ENCODE measurements at regions not wholly inside any gene's neighbourhood (a gene's known extent, or its start where the extent isn't known, plus 50 kb on each side); places are given as distances from the start of the nearest gene placed in this dataset.

GRCh38 chr17:69820876-69821473, 254.1 kb upstream of the KCNJ16 start:
- no peaks in the 10 kb centered on the region for H3K9me3 ChIP-seq (ENCODE audit: control insufficient read depth in 2 of 2, low read length in 2 of 2)
- H3K36me3 ChIP-seq (ENCODE audit: control insufficient read depth in 2 of 2, insufficient read depth in 2 of 2, low read length in 2 of 2): no peaks in the 10 kb centered on the region
- no peaks in the 10 kb centered on the region for H3K4me1 ChIP-seq (ENCODE audit: control insufficient read depth, insufficient read depth, low read length)
- H3K9ac ChIP-seq (ENCODE audit: low read length in 2 of 2): no peak overlapping the region
- no peaks in the 10 kb centered on the region for H3K27me3 ChIP-seq (ENCODE audit: control insufficient read depth in 1 of 2, insufficient read depth in 2 of 2, low read length in 2 of 2)
- no peak overlapping the region for H3K4me3 ChIP-seq (ENCODE audit: low read length in 2 of 2)
- no peak overlapping the region for H3K27ac ChIP-seq (ENCODE audit: low read length)

GRCh38 chr17:69822314-69822875, 252.6 kb upstream of the KCNJ16 start:
- Histone ChIP-seq H3K4me1 (ENCODE audit: control insufficient read depth, insufficient read depth, low read length) (no peaks in the 10 kb centered on the region), H3K27me3 (ENCODE audit: control insufficient read depth in 1 of 2, insufficient read depth in 2 of 2, low read length in 2 of 2) (no peaks in the 10 kb centered on the region), H3K9me3 (ENCODE audit: control insufficient read depth in 2 of 2, low read length in 2 of 2) (no peaks in the 10 kb centered on the region), H3K36me3 (ENCODE audit: control insufficient read depth in 2 of 2, insufficient read depth in 2 of 2, low read length in 2 of 2) (no peaks in the 10 kb centered on the region), H3K4me3 (ENCODE audit: low read length in 2 of 2) (no peak overlapping the region), H3K9ac (ENCODE audit: low read length in 2 of 2) (no peak overlapping the region), H3K27ac (ENCODE audit: low read length) (no peak overlapping the region)

- Histone ChIP-seq H3K27me3 (ENCODE audit: control insufficient read depth in 1 of 2, insufficient read depth in 2 of 2, low read length in 2 of 2) (no peaks in the 10 kb centered on the region), H3K27ac (ENCODE audit: low read length) (no peak overlapping the region), H3K36me3 (ENCODE audit: control insufficient read depth in 2 of 2, insufficient read depth in 2 of 2, low read length in 2 of 2) (no peaks in the 10 kb centered on the region), H3K9me3 (ENCODE audit: control insufficient read depth in 2 of 2, low read length in 2 of 2) (no peaks in the 10 kb centered on the region), H3K4me3 (ENCODE audit: low read length in 2 of 2) (no peak overlapping the region), H3K4me1 (ENCODE audit: control insufficient read depth, insufficient read depth, low read length) (no peaks in the 10 kb centered on the region), H3K9ac (ENCODE audit: low read length in 2 of 2) (no peak overlapping the region)
These were observed 246.9 kb upstream of the KCNJ16 start for GRCh38 chr17:69828087-69828486.

GRCh38 chr17:69834494-69834893, 240.5 kb upstream of the KCNJ16 start:
- no peaks in the 10 kb centered on the region for H3K36me3 ChIP-seq (ENCODE audit: control insufficient read depth in 2 of 2, insufficient read depth in 2 of 2, low read length in 2 of 2)
- H3K4me3 ChIP-seq (ENCODE audit: low read length in 2 of 2): no peak overlapping the region
- H3K27ac ChIP-seq (ENCODE audit: low read length): no peak overlapping the region
- H3K27me3 ChIP-seq (ENCODE audit: control insufficient read depth in 1 of 2, insufficient read depth in 2 of 2, low read length in 2 of 2): no peaks in the 10 kb centered on the region
- H3K4me1 ChIP-seq (ENCODE audit: control insufficient read depth, insufficient read depth, low read length): no peaks in the 10 kb centered on the region
- no peaks in the 10 kb centered on the region for H3K9me3 ChIP-seq (ENCODE audit: control insufficient read depth in 2 of 2, low read length in 2 of 2)
- no peak overlapping the region for H3K9ac ChIP-seq (ENCODE audit: low read length in 2 of 2)

- H3K27ac ChIP-seq (ENCODE audit: low read length): no peak overlapping the region
- no peak overlapping the region for H3K9ac ChIP-seq (ENCODE audit: low read length in 2 of 2)
- H3K4me1 ChIP-seq (ENCODE audit: control insufficient read depth, insufficient read depth, low read length): no peaks in the 10 kb centered on the region
- no peaks in the 10 kb centered on the region for H3K27me3 ChIP-seq (ENCODE audit: control insufficient read depth in 1 of 2, insufficient read depth in 2 of 2, low read length in 2 of 2)
- H3K4me3 ChIP-seq (ENCODE audit: low read length in 2 of 2): no peak overlapping the region
- H3K36me3 ChIP-seq (ENCODE audit: control insufficient read depth in 2 of 2, insufficient read depth in 2 of 2, low read length in 2 of 2): no peaks in the 10 kb centered on the region
- no peaks in the 10 kb centered on the region for H3K9me3 ChIP-seq (ENCODE audit: control insufficient read depth in 2 of 2, low read length in 2 of 2)
These were observed 223.3 kb upstream of the KCNJ16 start for GRCh38 chr17:69851736-69852135.

GRCh38 chr17:69853541-69854224, 221.3 kb upstream of the KCNJ16 start:
- Histone ChIP-seq H3K9ac (ENCODE audit: low read length in 2 of 2) (no peak overlapping the region), H3K4me3 (ENCODE audit: low read length in 2 of 2) (no peak overlapping the region), H3K4me1 (ENCODE audit: control insufficient read depth, insufficient read depth, low read length) (no peaks in the 10 kb centered on the region), H3K27me3 (ENCODE audit: control insufficient read depth in 1 of 2, insufficient read depth in 2 of 2, low read length in 2 of 2) (no peaks in the 10 kb centered on the region), H3K36me3 (ENCODE audit: control insufficient read depth in 2 of 2, insufficient read depth in 2 of 2, low read length in 2 of 2) (no peaks in the 10 kb centered on the region), H3K9me3 (ENCODE audit: control insufficient read depth in 2 of 2, low read length in 2 of 2) (peaks cover 0 to 2% of the 10 kb centered on the region in 2 donors), H3K27ac (ENCODE audit: low read length) (no peak overlapping the region)

- H3K9me3 ChIP-seq (ENCODE audit: control insufficient read depth in 2 of 2, low read length in 2 of 2): peaks cover 0 to 4% of the 10 kb centered on the region in 2 donors
- no peak overlapping the region for H3K27ac ChIP-seq (ENCODE audit: low read length)
- no peak overlapping the region for H3K9ac ChIP-seq (ENCODE audit: low read length in 2 of 2)
- H3K4me1 ChIP-seq (ENCODE audit: control insufficient read depth, insufficient read depth, low read length): no peaks in the 10 kb centered on the region
- H3K4me3 ChIP-seq (ENCODE audit: low read length in 2 of 2): no peak overlapping the region
- H3K36me3 ChIP-seq (ENCODE audit: control insufficient read depth in 2 of 2, insufficient read depth in 2 of 2, low read length in 2 of 2): no peaks in the 10 kb centered on the region
- no peaks in the 10 kb centered on the region for H3K27me3 ChIP-seq (ENCODE audit: control insufficient read depth in 1 of 2, insufficient read depth in 2 of 2, low read length in 2 of 2)
These were observed 220.7 kb upstream of the KCNJ16 start for GRCh38 chr17:69854225-69854780.

GRCh38 chr17:69856946-69857345, 218.1 kb upstream of the KCNJ16 start:
- no peaks in the 10 kb centered on the region for H3K27me3 ChIP-seq (ENCODE audit: control insufficient read depth in 1 of 2, insufficient read depth in 2 of 2, low read length in 2 of 2)
- H3K9ac ChIP-seq (ENCODE audit: low read length in 2 of 2): no peak overlapping the region
- no peaks in the 10 kb centered on the region for H3K4me1 ChIP-seq (ENCODE audit: control insufficient read depth, insufficient read depth, low read length)
- peaks cover 0 to 4% of the 10 kb centered on the region in 2 donors for H3K9me3 ChIP-seq (ENCODE audit: control insufficient read depth in 2 of 2, low read length in 2 of 2)
- H3K27ac ChIP-seq (ENCODE audit: low read length): no peak overlapping the region
- no peaks in the 10 kb centered on the region for H3K36me3 ChIP-seq (ENCODE audit: control insufficient read depth in 2 of 2, insufficient read depth in 2 of 2, low read length in 2 of 2)
- H3K4me3 ChIP-seq (ENCODE audit: low read length in 2 of 2): no peak overlapping the region

- Histone ChIP-seq H3K27me3 (ENCODE audit: control insufficient read depth in 1 of 2, insufficient read depth in 2 of 2, low read length in 2 of 2) (no peaks in the 10 kb centered on the region), H3K4me3 (ENCODE audit: low read length in 2 of 2) (no peak overlapping the region), H3K36me3 (ENCODE audit: control insufficient read depth in 2 of 2, insufficient read depth in 2 of 2, low read length in 2 of 2) (no peaks in the 10 kb centered on the region), H3K4me1 (ENCODE audit: control insufficient read depth, insufficient read depth, low read length) (no peaks in the 10 kb centered on the region), H3K9ac (ENCODE audit: low read length in 2 of 2) (no peak overlapping the region), H3K9me3 (ENCODE audit: control insufficient read depth in 2 of 2, low read length in 2 of 2) (peaks cover 0 to 4% of the 10 kb centered on the region in 2 donors), H3K27ac (ENCODE audit: low read length) (no peak overlapping the region)
These were observed 217.6 kb upstream of the KCNJ16 start for GRCh38 chr17:69857412-69857835.

- Histone ChIP-seq H3K27me3 (ENCODE audit: control insufficient read depth in 1 of 2, insufficient read depth in 2 of 2, low read length in 2 of 2) (no peaks in the 10 kb centered on the region), H3K4me1 (ENCODE audit: control insufficient read depth, insufficient read depth, low read length) (no peaks in the 10 kb centered on the region), H3K27ac (ENCODE audit: low read length) (no peak overlapping the region), H3K9ac (ENCODE audit: low read length in 2 of 2) (no peak overlapping the region), H3K9me3 (ENCODE audit: control insufficient read depth in 2 of 2, low read length in 2 of 2) (peaks cover 0 to 4% of the 10 kb centered on the region in 2 donors), H3K4me3 (ENCODE audit: low read length in 2 of 2) (no peak overlapping the region), H3K36me3 (ENCODE audit: control insufficient read depth in 2 of 2, insufficient read depth in 2 of 2, low read length in 2 of 2) (no peaks in the 10 kb centered on the region)
These were observed 216.6 kb upstream of the KCNJ16 start for GRCh38 chr17:69858460-69858859.
